Erythroblast (primary cell): ENCODE measurements at regions not wholly inside any gene's neighbourhood (a gene's known extent, or its start where the extent isn't known, plus 50 kb on each side); places are given as distances from the start of the nearest gene placed in this dataset.

Experiments used
- GATA1 ChIP-seq: IDR thresholded peaks from 2 replicates; pipeline ENCODE4 v1.6.1; 2011; ENCODE audit warnings: low read depth, mild to moderate bottlenecking, control low read depth, low read length, moderate library complexity
- POLR2A ChIP-seq: IDR thresholded peaks from 2 replicates; pipeline ENCODE4 v1.6.1; 2011; ENCODE audit warnings: mild to moderate bottlenecking, low read length

- TF ChIP-seq POLR2A = no peak
- no peak for TF ChIP-seq GATA1
Observed at GRCh38 chr16:65940711-65941110, 425.8 kb upstream of the CDH5 start.
